Stimulated activated effector memory CD8-positive, alpha-beta T cell treated with anti-CD3 and anti-CD28 coated beads, Interleukin-12 subunit alpha, Interleukin-12 subunit beta, amount 100 ng/mL, for 72 hours (primary cell): ENCODE measurements at regions not wholly inside any gene's neighbourhood (a gene's known extent, or its start where the extent isn't known, plus 50 kb on each side); places are given as distances from the start of the nearest gene placed in this dataset.
A peak's percentile ranks its signal among the peaks of the same experiment; 100 is the strongest.
"Not testable (repeated sequence)": the region's sequence is repeated elsewhere in the genome, so short reads cannot be mapped to it uniquely, and the experiment has no call there.

Experiments
- ATAC-seq: fragments of 150-1000 bp; cut with Tn5 transposase; 2 replicates; pipeline ENCODE4 v1.10.0; 2021
- DNase-seq, 2 donors: peaks; one replicate each; pipeline ENCODE4 v3.0.0; 2021 to 2022; ENCODE audit warnings: low spot score in 2 of 2
- H3K27ac Mint-ChIP-seq: one replicate; pipeline ENCODE4 v1.8.0; 2022; ENCODE audit warnings: mild to moderate bottlenecking, mixed read lengths
- H3K36me3 Mint-ChIP-seq: one replicate; pipeline ENCODE4 v1.8.0; 2022; ENCODE audit warnings: mild to moderate bottlenecking, mixed read lengths
- H3K4me1 Mint-ChIP-seq: one replicate; pipeline ENCODE4 v1.8.0; 2022; ENCODE audit warnings: mixed read lengths
- H3K4me3 Mint-ChIP-seq: one replicate; pipeline ENCODE4 v1.8.0; 2022; ENCODE audit warnings: mild to moderate bottlenecking, mixed read lengths
- H3K9me3 Mint-ChIP-seq: one replicate; pipeline ENCODE4 v1.8.0; 2022; ENCODE audit warnings: mixed read lengths

- H3K9me3 Mint-ChIP-seq, H3K4me1 Mint-ChIP-seq, ATAC-seq, H3K4me3 Mint-ChIP-seq, DNase-seq, H3K27ac Mint-ChIP-seq, H3K36me3 Mint-ChIP-seq: not testable (repeated sequence)
These were observed 241.3 kb downstream of the DPY19L2 start for GRCh38 chr12:63427029-63427428.

- DNase-seq = no peak
- Mint-ChIP-seq H3K36me3 (no peaks in the 10 kb centered on the region), H3K9me3 (peaks cover 2% of the 10 kb centered on the region), H3K4me1 (no peaks in the 10 kb centered on the region), H3K27ac (no peak overlapping the region), H3K4me3 (no peak overlapping the region)
- no peak for ATAC-seq
These were observed 243.6 kb downstream of the DPY19L2 start for GRCh38 chr12:63424671-63425070.

GRCh38 chr12:63423839-63424238, 244.5 kb downstream of the DPY19L2 start:
- DNase-seq (no peak), ATAC-seq (no peak)
- Mint-ChIP-seq H3K36me3 (no peaks in the 10 kb centered on the region), H3K9me3 (peaks cover 2% of the 10 kb centered on the region), H3K4me3 (no peak overlapping the region), H3K27ac (no peak overlapping the region), H3K4me1 (no peaks in the 10 kb centered on the region)

- ATAC-seq (peak; percentile 43), DNase-seq (peak in 1 of 2 donors; percentile 61)
- Mint-ChIP-seq H3K36me3 (no peaks in the 10 kb centered on the region), H3K4me3 (no peak overlapping the region), H3K27ac (no peak overlapping the region), H3K9me3 (peaks cover 4% of the 10 kb centered on the region), H3K4me1 (no peaks in the 10 kb centered on the region)
These were observed 248.1 kb downstream of the DPY19L2 start for GRCh38 chr12:63420206-63420644.

GRCh38 chr12:63419154-63419553, 249.1 kb downstream of the DPY19L2 start:
- H3K36me3 Mint-ChIP-seq = no peaks in the 10 kb centered on the region
- ATAC-seq = no peak
- no peak overlapping the region for H3K27ac Mint-ChIP-seq
- no peaks in the 10 kb centered on the region for H3K4me1 Mint-ChIP-seq
- H3K9me3 Mint-ChIP-seq = peaks cover 8% of the 10 kb centered on the region
- DNase-seq = no peak
- H3K4me3 Mint-ChIP-seq = no peak overlapping the region

- no peak for DNase-seq
- no peak overlapping the region for H3K4me3 Mint-ChIP-seq
- no peak overlapping the region for H3K27ac Mint-ChIP-seq
- no peaks in the 10 kb centered on the region for H3K36me3 Mint-ChIP-seq
- H3K4me1 Mint-ChIP-seq = no peaks in the 10 kb centered on the region
- peaks cover 10% of the 10 kb centered on the region for H3K9me3 Mint-ChIP-seq
- no peak for ATAC-seq
These were observed 251.5 kb downstream of the DPY19L2 start for GRCh38 chr12:63416788-63417187.

- DNase-seq = no peak
- ATAC-seq = no peak
- Mint-ChIP-seq H3K36me3 (no peaks in the 10 kb centered on the region), H3K4me1 (no peaks in the 10 kb centered on the region), H3K27ac (no peak overlapping the region), H3K4me3 (no peak overlapping the region), H3K9me3 (peaks cover 10% of the 10 kb centered on the region)
These were observed 252.9 kb downstream of the DPY19L2 start for GRCh38 chr12:63415357-63415756.

- Mint-ChIP-seq H3K4me3 (no peak overlapping the region), H3K4me1 (no peaks in the 10 kb centered on the region), H3K36me3 (no peaks in the 10 kb centered on the region), H3K27ac (no peak overlapping the region), H3K9me3 (peaks cover 14% of the 10 kb centered on the region)
- no peak for DNase-seq
- no peak for ATAC-seq
These were observed 258.1 kb downstream of the DPY19L2 start for GRCh38 chr12:63410197-63410596.

- no peak for DNase-seq
- H3K9me3 Mint-ChIP-seq = peaks cover 8% of the 10 kb centered on the region
- no peak overlapping the region for H3K27ac Mint-ChIP-seq
- ATAC-seq = no peak
- no peak overlapping the region for H3K4me3 Mint-ChIP-seq
- no peaks in the 10 kb centered on the region for H3K4me1 Mint-ChIP-seq
- no peaks in the 10 kb centered on the region for H3K36me3 Mint-ChIP-seq
These were observed 255.8 kb upstream of the AVPR1A start for GRCh38 chr12:63406781-63407180.

GRCh38 chr12:63404611-63405010, 253.6 kb upstream of the AVPR1A start:
- Mint-ChIP-seq H3K36me3 (no peaks in the 10 kb centered on the region), H3K4me3 (no peak overlapping the region), H3K4me1 (no peaks in the 10 kb centered on the region), H3K27ac (no peak overlapping the region), H3K9me3 (peaks cover 8% of the 10 kb centered on the region)
- ATAC-seq = no peak
- DNase-seq = no peak

GRCh38 chr12:63403256-63403655, 252.3 kb upstream of the AVPR1A start:
- H3K4me1 Mint-ChIP-seq = no peaks in the 10 kb centered on the region
- no peak for ATAC-seq

GRCh38 chr12:63400718-63401117, 249.7 kb upstream of the AVPR1A start:
- H3K9me3 Mint-ChIP-seq = peaks cover 3% of the 10 kb centered on the region
- H3K4me3 Mint-ChIP-seq = no peak overlapping the region
- DNase-seq = no peak
- H3K36me3 Mint-ChIP-seq = no peaks in the 10 kb centered on the region
- peak; percentile 24 for ATAC-seq
- no peak overlapping the region for H3K27ac Mint-ChIP-seq
- H3K4me1 Mint-ChIP-seq = no peaks in the 10 kb centered on the region

More at GRCh38 chr12:63403256-63403655, 252.3 kb upstream of the AVPR1A start:
- Mint-ChIP-seq H3K9me3 (peaks cover 5% of the 10 kb centered on the region), H3K27ac (no peak overlapping the region), H3K4me3 (no peak overlapping the region), H3K36me3 (no peaks in the 10 kb centered on the region)
- no peak for DNase-seq

- Mint-ChIP-seq H3K4me3 (no peak overlapping the region), H3K36me3 (no peaks in the 10 kb centered on the region), H3K4me1 (no peaks in the 10 kb centered on the region), H3K27ac (no peak overlapping the region), H3K9me3 (peaks cover 3% of the 10 kb centered on the region)
- ATAC-seq (peak; percentile 27), DNase-seq (no peak)
These were observed 249.3 kb upstream of the AVPR1A start for GRCh38 chr12:63400318-63400717.

GRCh38 chr12:63397807-63398206, 246.8 kb upstream of the AVPR1A start:
- Mint-ChIP-seq H3K4me1 (no peaks in the 10 kb centered on the region), H3K9me3 (peaks cover 3% of the 10 kb centered on the region), H3K27ac (no peak overlapping the region), H3K36me3 (no peaks in the 10 kb centered on the region), H3K4me3 (no peak overlapping the region)
- DNase-seq (no peak), ATAC-seq (no peak)

- Mint-ChIP-seq H3K9me3 (peaks cover 3% of the 10 kb centered on the region), H3K4me1 (no peaks in the 10 kb centered on the region), H3K4me3 (no peak overlapping the region), H3K36me3 (no peaks in the 10 kb centered on the region), H3K27ac (no peak overlapping the region)
- DNase-seq = no peak
- ATAC-seq = no peak
These were observed 245.1 kb upstream of the AVPR1A start for GRCh38 chr12:63396135-63396534.

GRCh38 chr12:63394983-63395382, 244.0 kb upstream of the AVPR1A start:
- Mint-ChIP-seq H3K36me3 (no peaks in the 10 kb centered on the region), H3K4me1 (no peaks in the 10 kb centered on the region), H3K9me3 (peaks cover 3% of the 10 kb centered on the region), H3K27ac (no peak overlapping the region), H3K4me3 (no peak overlapping the region)
- DNase-seq (no peak), ATAC-seq (no peak)

GRCh38 chr12:63394349-63394748, 243.3 kb upstream of the AVPR1A start:
- Mint-ChIP-seq H3K4me3 (no peak overlapping the region), H3K36me3 (no peaks in the 10 kb centered on the region), H3K27ac (no peak overlapping the region), H3K9me3 (peaks cover 3% of the 10 kb centered on the region), H3K4me1 (no peaks in the 10 kb centered on the region)
- ATAC-seq (no peak), DNase-seq (no peak)
